Sigmoid colon (tissue), 4 donors: ENCODE measurements at regions not wholly inside any gene's neighbourhood (a gene's known extent, or its start where the extent isn't known, plus 50 kb on each side); places are given as distances from the start of the nearest gene placed in this dataset.

Experiments
- EP300 ChIP-seq, 4 donors: sonication (generic); formaldehyde crosslinking; IDR thresholded peaks; one replicate each; pipeline ENCODE4 v1.6.1; 2017; ENCODE audit warnings: antibody characterized with exemption in 4 of 4
- POLR2A ChIP-seq, 2 donors: fragments of 450-650 bp; IDR thresholded peaks; one replicate each; pipeline ENCODE4 v1.6.1; 2016; ENCODE audit warnings: antibody characterized with exemption in 2 of 2, mild to moderate bottlenecking in 2 of 2, moderate library complexity in 2 of 2
- POLR2AphosphoS5 ChIP-seq, 4 donors: sonication (generic); formaldehyde crosslinking; IDR thresholded peaks; one replicate each; pipeline ENCODE4 v1.6.1; 2017; ENCODE audit warnings: antibody characterized with exemption in 4 of 4
- TF ChIP-seq, protein P1 (sequence below), 4 experiments: fragments of 450-650 bp in 3 of 4; fragments of 200-600 bp in 1 of 4; IDR thresholded peaks; one replicate each; pipeline ENCODE4 v1.5.1; 2016 to 2019; ENCODE audit warnings: antibody characterized with exemption in 4 of 4, mild to moderate bottlenecking in 3 of 4, moderate library complexity in 2 of 4

GRCh38 chr16:51261919-51262318 is 110.8 kb upstream of the SALL1 start:
- TF ChIP-seq, protein P1, sequence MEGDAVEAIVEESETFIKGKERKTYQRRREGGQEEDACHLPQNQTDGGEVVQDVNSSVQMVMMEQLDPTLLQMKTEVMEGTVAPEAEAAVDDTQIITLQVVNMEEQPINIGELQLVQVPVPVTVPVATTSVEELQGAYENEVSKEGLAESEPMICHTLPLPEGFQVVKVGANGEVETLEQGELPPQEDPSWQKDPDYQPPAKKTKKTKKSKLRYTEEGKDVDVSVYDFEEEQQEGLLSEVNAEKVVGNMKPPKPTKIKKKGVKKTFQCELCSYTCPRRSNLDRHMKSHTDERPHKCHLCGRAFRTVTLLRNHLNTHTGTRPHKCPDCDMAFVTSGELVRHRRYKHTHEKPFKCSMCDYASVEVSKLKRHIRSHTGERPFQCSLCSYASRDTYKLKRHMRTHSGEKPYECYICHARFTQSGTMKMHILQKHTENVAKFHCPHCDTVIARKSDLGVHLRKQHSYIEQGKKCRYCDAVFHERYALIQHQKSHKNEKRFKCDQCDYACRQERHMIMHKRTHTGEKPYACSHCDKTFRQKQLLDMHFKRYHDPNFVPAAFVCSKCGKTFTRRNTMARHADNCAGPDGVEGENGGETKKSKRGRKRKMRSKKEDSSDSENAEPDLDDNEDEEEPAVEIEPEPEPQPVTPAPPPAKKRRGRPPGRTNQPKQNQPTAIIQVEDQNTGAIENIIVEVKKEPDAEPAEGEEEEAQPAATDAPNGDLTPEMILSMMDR (IDR thresholded peaks at IDR 0.05): no peak
- TF ChIP-seq POLR2AphosphoS5 (IDR thresholded peaks at IDR 0.05) (no peak), EP300 (IDR thresholded peaks at IDR 0.05) (no peak), POLR2A (IDR thresholded peaks at IDR 0.05) (no peak)
